Stimulated activated CD4-positive, alpha-beta T cell treated with anti-CD3 and anti-CD28 coated beads, TNF-alpha, amount 100 ng/mL, for 1 hour (primary cell): ENCODE measurements at regions not wholly inside any gene's neighbourhood (a gene's known extent, or its start where the extent isn't known, plus 50 kb on each side); places are given as distances from the start of the nearest gene placed in this dataset.
"Not testable (repeated sequence)": the region's sequence is repeated elsewhere in the genome, so short reads cannot be mapped to it uniquely, and the experiment has no call there.

ENCODE experiments used
- DNase-seq, 3 donors: peaks; one replicate each; pipeline ENCODE4 v3.0.0-alpha.2; 2020; ENCODE audit warnings: low read depth in 3 of 3, low spot score in 1 of 3

DNA sequence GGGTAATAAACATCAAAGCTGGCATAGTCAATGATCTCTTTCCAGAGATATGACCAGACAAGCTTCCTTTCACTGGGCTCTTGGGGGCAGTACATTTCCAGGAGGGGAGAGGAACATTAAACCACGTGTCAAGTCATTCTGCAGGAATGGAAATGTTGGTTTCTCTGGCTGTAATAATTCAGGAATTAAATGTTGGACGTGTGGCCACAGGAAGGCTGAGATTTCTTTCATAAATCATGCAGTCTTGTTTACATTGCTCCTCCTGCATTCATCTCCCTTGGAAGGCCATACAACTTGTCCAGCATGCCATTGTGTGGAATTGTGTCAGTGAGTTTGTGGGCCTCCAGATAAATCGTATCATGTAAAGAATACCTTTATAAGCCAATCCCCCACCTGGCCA lies 259.2 kb downstream of the ADGRL2 start:
- DNase-seq = no peak

DNA sequence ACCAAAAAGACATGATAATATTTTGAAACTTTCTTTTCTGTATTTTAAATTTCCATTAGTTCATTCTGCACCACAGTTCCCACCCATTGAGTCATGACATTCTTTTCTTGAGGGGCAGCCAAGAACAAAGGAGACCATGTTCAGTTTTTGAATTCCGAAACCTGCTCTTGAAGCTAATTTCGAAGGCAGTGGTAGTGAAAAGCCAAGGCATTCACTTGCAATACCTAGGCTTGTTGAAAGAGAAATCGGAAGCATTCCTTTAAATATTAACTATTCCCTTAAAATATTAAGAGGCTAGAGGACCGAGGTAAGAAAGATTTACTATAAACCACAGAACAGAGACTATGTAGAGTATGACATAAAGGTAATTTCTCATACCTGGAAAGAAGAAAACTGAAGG lies 256.3 kb downstream of the ADGRL2 start:
- no peak for DNase-seq

DNA sequence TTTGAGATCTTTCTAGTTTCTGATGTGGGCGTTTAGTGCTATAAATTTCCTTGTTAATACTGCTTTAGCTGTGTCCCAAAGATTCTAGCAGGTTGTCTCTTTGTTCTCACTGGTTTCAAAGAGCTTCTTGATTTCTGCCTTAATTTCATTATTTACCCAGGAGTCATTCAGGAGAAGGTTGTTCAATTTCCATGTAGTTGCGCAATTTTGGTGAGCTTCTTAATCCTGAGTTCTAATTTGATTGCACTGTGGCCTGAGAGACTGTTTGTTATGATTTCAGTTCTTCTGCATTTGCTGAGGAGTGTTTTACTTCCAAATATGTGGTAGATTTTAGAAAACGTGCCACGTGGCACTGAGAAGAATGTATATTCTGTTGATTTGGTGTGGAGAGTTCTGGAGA lies 254.6 kb downstream of the ADGRL2 start:
- DNase-seq = not testable (repeated sequence)

DNA sequence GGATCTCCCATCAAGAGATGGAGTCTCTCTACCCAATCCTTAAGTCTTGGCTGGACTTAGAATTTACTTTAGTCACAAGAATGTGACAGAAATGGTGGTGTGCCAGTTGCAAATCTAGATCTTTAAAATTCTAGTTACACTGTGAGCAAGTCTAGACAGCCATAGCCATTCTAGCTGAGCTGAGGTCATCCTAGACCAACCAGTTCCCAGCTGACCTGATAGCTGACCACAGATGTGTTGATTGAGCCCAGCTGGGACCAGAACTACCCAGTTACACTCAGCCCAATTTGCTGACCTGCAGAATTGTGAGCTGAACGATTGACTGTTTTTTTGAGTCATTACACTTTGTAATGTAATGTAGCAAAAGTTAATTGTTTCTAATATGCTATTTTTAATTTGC lies 251.8 kb downstream of the ADGRL2 start:
- no peak for DNase-seq

DNA sequence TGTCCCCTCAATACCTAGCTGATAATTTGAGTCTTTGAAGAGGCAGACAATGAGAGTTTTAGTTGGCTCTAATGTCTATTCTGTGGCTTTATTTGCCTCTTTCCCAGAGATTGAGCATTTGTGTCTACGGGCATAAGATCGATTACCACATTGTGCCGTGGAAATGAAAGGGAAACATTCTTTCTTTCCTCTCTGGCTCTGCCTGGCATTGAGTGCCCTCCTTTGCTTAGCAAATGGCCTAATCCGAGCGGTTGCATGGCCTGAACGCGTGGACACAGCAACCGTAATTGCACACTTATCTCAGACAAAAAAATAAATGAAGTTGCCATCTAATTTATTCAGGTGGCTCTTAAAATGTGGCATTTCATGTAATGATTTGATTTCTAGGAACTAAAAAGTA lies 247.9 kb downstream of the ADGRL2 start:
- no peak for DNase-seq

DNA sequence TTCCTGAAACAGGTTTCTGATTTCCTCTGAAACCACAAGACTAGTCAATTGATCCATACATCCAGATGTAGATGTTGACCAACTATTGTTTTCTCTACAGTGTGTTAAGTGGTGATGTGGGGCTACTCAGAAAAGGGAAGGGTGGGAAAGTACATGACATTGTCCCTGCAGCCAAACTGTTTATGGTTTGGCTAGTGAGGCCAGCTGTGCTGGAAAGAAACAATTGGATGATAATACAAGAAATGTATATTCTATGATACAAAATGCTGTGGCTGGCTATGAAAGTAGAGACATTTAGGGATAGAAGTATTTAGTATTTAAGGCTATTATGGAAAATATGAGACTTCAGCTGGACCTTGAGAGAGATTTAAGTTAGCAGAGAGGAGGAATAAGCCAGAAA lies 244.5 kb downstream of the ADGRL2 start:
- DNase-seq = no peak

DNA sequence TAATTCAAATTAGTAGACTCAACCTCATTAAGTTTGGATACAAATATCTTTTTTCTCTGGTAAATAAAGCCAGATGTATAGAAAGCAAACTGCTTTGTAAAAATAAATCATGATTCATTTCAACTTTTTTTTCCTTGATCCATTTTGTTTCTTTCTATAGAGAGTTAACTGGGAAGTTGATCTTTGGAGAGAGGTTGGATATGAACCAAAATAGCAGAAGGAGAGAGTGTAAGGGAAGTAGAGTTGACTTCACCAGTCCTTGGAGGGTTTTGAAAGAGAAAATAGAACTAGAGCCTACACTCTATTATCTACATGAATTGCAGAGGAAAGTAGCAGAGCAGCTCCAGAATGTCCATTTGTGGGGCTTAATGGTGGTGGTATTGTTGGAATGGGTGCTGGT lies 243.8 kb downstream of the ADGRL2 start:
- no peak for DNase-seq

DNA sequence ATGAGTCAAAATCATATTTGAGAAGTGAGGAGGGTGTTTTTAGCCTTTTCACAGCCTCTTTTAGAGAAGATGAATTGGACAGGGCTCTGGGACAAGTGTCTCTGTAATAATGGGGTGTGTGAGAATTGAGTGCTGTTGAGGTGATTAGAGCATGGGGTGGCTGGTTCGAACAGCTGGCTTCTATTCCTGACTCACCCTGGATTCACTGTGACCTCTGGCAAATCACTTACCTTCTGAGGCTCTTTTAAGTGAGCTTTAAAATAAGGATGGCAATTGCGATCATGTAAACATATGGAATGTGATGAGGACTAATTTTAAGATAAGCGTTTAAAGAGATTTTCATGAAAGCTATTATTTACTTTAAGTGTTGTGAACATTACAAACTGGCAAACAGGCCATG lies 243.4 kb downstream of the ADGRL2 start:
- DNase-seq = no peak

DNA sequence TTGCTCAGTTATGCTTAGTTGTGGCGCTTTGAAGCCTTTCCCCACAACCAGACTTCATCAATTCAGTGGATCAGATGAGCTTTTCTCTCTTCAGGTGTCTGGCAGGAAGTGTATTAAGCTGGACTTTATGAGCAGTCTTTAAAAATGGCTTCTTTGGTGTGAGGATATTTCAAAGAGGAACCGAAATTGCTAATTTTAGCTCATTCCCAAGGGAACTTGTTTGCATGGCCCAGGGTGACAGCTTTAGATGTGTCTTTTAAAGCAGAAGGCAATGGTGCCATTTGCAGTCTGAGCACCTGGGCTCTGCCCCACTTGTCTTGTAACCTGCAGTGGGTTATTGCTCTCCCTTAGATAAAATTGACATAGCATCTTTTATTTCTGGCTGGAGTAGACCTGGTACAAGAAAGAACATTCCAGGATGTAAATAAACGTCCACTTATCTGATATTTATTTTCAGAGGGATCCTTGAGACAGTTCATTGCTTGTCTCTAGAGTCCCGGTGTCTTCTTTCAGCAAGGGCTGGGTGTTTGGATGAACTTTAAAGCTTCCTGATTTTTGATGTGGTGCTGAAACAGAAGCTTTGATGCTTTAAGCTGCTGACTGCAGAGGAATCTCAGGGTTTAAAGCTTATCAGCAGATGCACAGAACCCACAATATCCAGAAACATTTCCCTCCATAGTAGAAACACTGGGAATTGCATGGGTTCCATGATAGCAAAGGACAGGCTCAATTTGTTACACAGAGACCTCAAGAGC lies 241.7 kb downstream of the ADGRL2 start:
- DNase-seq = no peak
